WERI-Rb-1 (cell line): ENCODE measurements at regions not wholly inside any gene's neighbourhood (a gene's known extent, or its start where the extent isn't known, plus 50 kb on each side); places are given as distances from the start of the nearest gene placed in this dataset.

Experiments used
- DNase-seq: peaks from one replicate; pipeline ENCODE4 v3.0.0-alpha.2; 2020
- H3K27ac ChIP-seq: fragments of 250-450 bp; sonication (Bioruptor Pico); 2 replicates; pipeline ENCODE4 v1.5.1; 2020; ENCODE audit warnings: mild to moderate bottlenecking, moderate library complexity
- H3K27me3 ChIP-seq: fragments of 250-450 bp; sonication (Bioruptor Pico); 2 replicates; pipeline ENCODE4 v1.5.1; 2021; ENCODE audit warnings: mild to moderate bottlenecking, low read depth, moderate library complexity; ENCODE audit not compliant: insufficient read depth, severe bottlenecking
- H3K36me3 ChIP-seq: fragments of 250-450 bp; sonication (Bioruptor Pico); 2 replicates; pipeline ENCODE4 v1.5.1; 2020; ENCODE audit warnings: mild to moderate bottlenecking, moderate library complexity
- H3K4me3 ChIP-seq: 2 replicates; pipeline ENCODE4 v1.5.1; 2011; ENCODE audit warnings: low read depth, mild to moderate bottlenecking, control low read depth, low read length
- H3K9me3 ChIP-seq: fragments of 250-450 bp; sonication (Bioruptor Pico); 2 replicates; pipeline ENCODE4 v1.5.1; 2021; ENCODE audit warnings: mild to moderate bottlenecking, moderate library complexity; ENCODE audit not compliant: severe bottlenecking
- TF ChIP-seq, protein P1 (sequence below): IDR thresholded peaks from 2 replicates; pipeline ENCODE4 v1.5.1; 2011; ENCODE audit warnings: low read depth, mild to moderate bottlenecking, control low read depth, inconsistent platforms, low read length

DNA sequence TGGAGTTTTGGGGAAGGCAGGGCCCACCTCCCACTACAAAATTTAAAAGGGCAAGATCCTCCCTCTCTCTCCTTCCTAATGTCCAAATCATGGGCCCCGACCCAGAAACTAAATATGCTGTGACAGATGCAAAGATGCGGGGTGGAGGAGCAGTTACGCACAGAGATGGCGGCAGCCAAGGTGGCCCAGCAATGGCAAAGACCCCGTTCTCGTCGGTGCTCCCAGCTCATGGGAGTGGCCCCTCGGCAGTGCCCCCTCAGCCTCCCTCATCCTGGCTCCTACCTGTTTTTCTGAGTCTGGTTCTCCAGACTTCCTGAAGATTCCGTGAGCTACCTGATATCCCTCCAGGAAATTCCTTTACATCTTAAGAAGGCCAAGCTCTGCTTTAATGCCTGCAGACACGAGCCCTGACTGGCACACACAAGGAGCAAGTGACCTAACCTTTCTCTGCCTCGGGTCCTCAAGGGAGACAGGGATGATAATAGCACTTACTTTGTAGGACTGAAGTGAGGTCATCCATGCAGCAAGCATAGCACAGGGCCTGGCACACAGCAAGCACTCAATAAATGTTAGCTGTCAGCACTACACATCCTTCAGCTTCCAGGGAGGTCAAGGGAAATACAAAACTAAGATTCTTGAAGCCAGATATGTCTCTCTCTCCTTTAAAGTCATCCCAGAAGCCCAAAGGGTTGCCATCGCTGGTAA, 103.5 kb downstream of the LSM3 start:
- no peaks in the 10 kb centered on the region for H3K9me3 ChIP-seq
- H3K27ac ChIP-seq: no peak overlapping the region
- H3K27me3 ChIP-seq: no peaks in the 10 kb centered on the region
- TF ChIP-seq, protein P1, sequence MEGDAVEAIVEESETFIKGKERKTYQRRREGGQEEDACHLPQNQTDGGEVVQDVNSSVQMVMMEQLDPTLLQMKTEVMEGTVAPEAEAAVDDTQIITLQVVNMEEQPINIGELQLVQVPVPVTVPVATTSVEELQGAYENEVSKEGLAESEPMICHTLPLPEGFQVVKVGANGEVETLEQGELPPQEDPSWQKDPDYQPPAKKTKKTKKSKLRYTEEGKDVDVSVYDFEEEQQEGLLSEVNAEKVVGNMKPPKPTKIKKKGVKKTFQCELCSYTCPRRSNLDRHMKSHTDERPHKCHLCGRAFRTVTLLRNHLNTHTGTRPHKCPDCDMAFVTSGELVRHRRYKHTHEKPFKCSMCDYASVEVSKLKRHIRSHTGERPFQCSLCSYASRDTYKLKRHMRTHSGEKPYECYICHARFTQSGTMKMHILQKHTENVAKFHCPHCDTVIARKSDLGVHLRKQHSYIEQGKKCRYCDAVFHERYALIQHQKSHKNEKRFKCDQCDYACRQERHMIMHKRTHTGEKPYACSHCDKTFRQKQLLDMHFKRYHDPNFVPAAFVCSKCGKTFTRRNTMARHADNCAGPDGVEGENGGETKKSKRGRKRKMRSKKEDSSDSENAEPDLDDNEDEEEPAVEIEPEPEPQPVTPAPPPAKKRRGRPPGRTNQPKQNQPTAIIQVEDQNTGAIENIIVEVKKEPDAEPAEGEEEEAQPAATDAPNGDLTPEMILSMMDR: no peak
- no peak overlapping the region for H3K4me3 ChIP-seq
- no peaks in the 10 kb centered on the region for H3K36me3 ChIP-seq
- DNase-seq: no peak

DNA sequence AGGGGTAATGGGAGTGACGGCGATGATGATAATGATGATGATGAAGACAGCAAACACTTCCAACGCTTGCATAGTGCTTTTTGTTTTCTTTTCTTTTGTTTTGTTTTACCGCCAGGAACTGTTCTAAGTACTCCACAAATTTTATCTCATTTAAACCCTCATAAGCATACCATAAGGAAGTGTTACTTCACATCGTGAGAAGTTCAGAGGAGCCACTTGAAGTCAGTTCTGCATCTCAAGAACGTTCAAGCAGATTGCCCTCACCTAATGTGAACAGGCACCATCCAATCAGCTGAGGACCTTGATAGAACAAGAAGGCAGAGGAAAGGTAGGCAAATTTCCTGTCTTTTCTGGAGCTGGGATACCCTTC, 104.1 kb downstream of the LSM3 start:
- no peak overlapping the region for H3K27ac ChIP-seq
- no peak overlapping the region for H3K4me3 ChIP-seq
- TF ChIP-seq, protein P1: no peak
- no peaks in the 10 kb centered on the region for H3K36me3 ChIP-seq
- H3K27me3 ChIP-seq: no peaks in the 10 kb centered on the region
- DNase-seq: no peak
- no peaks in the 10 kb centered on the region for H3K9me3 ChIP-seq

DNA sequence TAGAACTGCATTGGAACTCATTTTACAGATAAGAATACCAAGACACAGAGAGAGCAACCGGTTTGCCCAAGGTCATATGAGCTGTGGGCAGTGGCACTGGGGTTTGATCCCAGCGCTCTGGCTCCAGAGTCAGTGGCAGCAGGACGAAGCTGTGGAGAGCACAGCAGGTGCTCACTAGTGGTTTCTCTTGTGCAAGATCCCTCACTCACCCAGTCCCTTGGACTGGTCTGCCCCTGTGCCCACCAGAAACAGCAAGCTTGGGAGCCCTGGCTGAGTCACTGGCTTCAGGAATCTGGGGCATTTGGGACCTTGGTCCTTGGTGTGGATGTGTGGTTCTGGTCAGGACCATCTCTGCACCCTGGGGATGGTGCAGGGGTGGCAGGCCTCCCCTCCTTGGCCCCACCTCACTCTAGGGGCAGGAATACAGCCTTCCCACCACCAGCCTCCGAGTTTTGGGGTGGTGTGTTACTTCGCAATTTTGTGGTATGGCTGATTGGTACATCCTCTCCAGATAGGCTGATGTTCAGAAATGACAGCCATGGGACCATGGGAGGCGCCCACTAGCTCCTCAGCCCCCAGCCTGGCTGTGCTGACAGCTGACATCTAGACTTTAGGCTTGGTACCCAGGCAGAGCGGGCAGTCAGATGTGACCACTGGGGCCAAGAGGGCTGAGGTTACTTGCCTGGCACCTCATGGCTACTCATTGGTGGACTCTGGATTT, 104.6 kb downstream of the LSM3 start:
- H3K9me3 ChIP-seq: no peaks in the 10 kb centered on the region
- H3K27ac ChIP-seq: no peak overlapping the region
- no peaks in the 10 kb centered on the region for H3K27me3 ChIP-seq
- TF ChIP-seq, protein P1: no peak
- no peaks in the 10 kb centered on the region for H3K36me3 ChIP-seq
- no peak overlapping the region for H3K4me3 ChIP-seq
- no peak for DNase-seq

DNA sequence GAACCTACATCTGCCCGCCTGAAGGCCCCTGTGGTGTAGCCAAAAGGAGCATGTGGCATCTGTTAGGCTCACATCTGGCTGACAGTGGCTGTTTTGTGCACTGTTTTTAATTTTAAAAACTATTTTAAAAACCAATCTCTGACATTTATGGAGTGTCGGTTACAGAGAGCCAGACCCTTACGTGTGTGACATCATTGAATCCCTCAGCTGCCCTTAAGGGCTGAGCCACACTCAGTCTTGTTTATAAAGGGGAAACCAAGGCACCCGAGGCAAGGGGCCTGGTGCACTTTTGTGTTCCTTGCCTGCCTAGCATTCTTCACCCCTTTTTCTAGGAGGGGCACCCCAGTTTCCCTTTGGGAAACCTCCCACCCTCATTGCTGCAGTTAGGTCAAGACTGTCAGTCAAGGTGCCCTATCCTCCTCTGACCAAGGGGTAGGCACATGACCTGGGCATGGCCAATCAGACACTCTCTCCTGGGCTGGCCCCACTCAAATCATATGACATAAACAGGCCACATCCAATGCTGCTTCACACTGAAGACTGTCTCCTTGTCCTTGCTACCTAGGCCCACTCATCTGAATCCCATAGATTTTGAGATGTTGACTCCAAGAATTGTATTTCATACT, 105.3 kb downstream of the LSM3 start:
- Histone ChIP-seq H3K9me3 (no peaks in the 10 kb centered on the region), H3K27ac (peak overlapping the region; percentile 74), H3K36me3 (no peaks in the 10 kb centered on the region), H3K27me3 (no peaks in the 10 kb centered on the region), H3K4me3 (no peak overlapping the region)
- no peak for DNase-seq
- TF ChIP-seq, protein P1: no peak

DNA sequence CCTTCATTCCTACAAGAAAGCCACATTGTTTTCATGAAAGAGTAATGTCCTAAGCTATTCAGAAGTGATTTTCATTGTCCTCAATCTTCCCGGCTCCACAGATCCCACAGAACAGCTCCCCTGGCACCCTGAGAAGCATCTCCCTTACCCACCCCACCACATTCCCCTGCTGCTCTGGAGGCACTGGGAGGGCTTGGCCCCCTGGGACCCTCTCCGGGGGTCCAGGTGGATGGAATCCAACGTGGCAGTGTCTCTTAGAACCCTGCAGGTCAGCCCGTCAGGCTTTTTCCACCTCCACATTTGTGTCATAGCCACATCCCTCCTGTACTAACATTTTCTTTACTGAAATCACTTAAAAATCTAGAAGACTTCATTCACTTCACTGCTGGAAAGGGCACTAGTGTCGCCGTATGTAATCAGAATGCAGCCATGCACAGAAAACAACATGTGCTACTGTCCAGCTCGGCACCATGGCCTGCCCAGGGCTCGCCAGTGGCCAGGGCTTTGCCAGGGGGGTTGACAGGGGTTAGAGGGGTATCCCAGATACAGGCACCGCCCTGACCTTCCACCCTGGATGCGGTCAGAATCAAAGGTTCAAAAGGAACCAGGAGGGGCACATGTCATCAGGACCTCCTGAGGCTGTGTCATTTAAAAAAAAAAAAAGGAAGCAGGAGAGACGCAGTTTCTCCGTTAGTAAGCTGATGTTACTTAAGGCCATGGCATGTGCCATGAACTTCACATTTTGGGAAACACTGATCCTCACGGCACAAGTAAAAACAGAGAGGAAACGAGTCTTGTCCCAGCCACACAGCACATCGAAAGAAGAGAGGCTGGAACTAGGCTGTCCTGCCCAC, 106.3 kb downstream of the LSM3 start:
- Histone ChIP-seq H3K9me3 (no peaks in the 10 kb centered on the region), H3K27ac (peak overlapping the region; percentile 74), H3K4me3 (no peak overlapping the region), H3K27me3 (no peaks in the 10 kb centered on the region), H3K36me3 (no peaks in the 10 kb centered on the region)
- no peak for DNase-seq
- TF ChIP-seq, protein P1: no peak
